ENCODE measurements at regions not wholly inside any gene's neighbourhood (a gene's known extent, or its start where the extent isn't known, plus 50 kb on each side); places are given as distances from the start of the nearest gene placed in this dataset.

DNA sequence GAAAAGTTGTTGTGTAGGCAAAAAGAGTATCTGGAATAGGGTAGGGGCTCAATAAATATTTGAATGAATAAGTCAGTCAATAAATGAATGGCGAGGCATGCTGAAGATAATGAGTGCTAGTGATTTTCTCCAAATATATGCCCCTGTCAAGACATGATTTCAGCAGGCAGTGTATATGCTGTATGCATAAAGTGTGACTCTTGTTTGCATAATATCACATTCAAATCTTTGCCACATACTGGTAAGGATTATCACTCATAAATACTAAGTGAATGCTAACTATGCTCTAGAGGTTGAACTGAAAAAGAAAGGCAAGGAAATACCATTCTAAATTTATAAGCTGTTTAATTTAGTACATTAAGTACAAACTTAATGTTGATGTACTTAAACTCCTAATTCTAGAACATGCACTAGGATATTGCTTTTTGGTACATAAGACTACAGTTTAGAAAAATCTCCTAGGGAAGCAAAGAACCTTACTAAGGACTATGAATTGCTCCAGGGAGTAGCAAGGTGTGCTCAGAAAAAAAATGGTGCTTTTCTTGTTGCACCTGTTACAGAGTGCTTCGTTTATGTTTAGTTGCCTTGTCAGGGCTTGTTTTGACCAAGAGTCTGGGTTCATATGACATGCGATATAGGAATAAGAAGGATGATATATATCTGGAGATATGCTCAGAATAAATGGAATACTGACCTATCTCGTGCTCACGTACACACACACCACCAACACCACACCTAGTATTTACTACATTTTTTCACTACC is 224.0 kb upstream of the TANK start:
- Histone ChIP-seq H3K27ac (no peak overlapping the region), H3K4me1 (no peaks in the 10 kb centered on the region), H3K36me3 (no peaks in the 10 kb centered on the region), H3K9me3 (no peaks in the 10 kb centered on the region), H3K27me3 (no peaks in the 10 kb centered on the region), H3K4me3 (no peak overlapping the region)
- no peak for DNase-seq
- TF ChIP-seq, protein P1, sequence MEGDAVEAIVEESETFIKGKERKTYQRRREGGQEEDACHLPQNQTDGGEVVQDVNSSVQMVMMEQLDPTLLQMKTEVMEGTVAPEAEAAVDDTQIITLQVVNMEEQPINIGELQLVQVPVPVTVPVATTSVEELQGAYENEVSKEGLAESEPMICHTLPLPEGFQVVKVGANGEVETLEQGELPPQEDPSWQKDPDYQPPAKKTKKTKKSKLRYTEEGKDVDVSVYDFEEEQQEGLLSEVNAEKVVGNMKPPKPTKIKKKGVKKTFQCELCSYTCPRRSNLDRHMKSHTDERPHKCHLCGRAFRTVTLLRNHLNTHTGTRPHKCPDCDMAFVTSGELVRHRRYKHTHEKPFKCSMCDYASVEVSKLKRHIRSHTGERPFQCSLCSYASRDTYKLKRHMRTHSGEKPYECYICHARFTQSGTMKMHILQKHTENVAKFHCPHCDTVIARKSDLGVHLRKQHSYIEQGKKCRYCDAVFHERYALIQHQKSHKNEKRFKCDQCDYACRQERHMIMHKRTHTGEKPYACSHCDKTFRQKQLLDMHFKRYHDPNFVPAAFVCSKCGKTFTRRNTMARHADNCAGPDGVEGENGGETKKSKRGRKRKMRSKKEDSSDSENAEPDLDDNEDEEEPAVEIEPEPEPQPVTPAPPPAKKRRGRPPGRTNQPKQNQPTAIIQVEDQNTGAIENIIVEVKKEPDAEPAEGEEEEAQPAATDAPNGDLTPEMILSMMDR (IDR thresholded peaks at IDR 0.05), result no peak

DNA sequence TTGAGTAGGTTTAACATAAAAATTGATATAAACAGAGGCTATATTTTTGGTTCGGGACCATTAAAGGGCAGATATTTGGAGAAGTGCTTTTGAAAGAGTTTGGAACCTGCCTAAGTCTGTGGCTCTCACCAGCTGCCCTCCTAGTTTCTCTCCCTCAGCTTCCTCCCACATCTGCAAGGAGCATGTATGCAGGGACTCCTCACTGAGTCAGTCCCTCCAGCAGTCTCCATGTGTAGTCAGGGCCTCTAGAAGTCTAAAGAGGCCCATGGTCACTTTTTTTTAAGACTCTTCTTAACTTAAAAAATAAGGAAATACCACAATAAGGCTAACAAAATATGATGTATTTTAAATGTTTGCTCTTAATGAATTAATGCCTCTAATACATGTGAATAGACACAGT is 220.0 kb upstream of the TANK start:
- Histone ChIP-seq H3K9me3 (no peaks in the 10 kb centered on the region), H3K27ac (no peak overlapping the region), H3K36me3 (no peaks in the 10 kb centered on the region), H3K27me3 (no peaks in the 10 kb centered on the region), H3K4me3 (no peak overlapping the region), H3K4me1 (no peaks in the 10 kb centered on the region)
- no peak for DNase-seq
- TF ChIP-seq POLR2A (IDR thresholded peaks at IDR 0.05), result no peak
- TF ChIP-seq, protein P1 (IDR thresholded peaks at IDR 0.05), result no peak

DNA sequence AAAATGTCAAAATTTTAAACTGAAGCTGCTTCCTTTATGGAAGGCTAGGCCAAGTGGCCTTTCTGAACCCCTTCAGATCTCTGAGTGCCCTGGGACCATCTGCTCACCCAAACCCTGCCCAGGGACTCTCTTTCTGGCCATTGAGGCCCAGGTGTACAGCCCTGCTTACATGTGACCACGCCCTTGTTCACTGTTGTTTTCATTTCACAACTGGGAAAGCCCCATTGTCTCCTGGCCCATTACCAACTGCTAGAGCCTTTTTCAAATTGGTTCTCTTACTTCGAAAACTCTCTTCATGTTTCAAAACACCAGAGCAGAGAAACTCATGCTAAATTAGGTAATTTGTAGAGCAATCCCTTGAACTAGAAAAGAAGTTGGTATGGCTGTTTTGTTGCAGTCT is 219.5 kb upstream of the TANK start:
- Histone ChIP-seq H3K9me3 (no peaks in the 10 kb centered on the region), H3K4me1 (no peaks in the 10 kb centered on the region), H3K36me3 (no peaks in the 10 kb centered on the region), H3K27ac (no peak overlapping the region), H3K27me3 (no peaks in the 10 kb centered on the region), H3K4me3 (no peak overlapping the region)
- TF ChIP-seq, protein P1 (IDR thresholded peaks at IDR 0.05), result no peak
- TF ChIP-seq POLR2A (IDR thresholded peaks at IDR 0.05), result no peak
- no peak for DNase-seq

DNA sequence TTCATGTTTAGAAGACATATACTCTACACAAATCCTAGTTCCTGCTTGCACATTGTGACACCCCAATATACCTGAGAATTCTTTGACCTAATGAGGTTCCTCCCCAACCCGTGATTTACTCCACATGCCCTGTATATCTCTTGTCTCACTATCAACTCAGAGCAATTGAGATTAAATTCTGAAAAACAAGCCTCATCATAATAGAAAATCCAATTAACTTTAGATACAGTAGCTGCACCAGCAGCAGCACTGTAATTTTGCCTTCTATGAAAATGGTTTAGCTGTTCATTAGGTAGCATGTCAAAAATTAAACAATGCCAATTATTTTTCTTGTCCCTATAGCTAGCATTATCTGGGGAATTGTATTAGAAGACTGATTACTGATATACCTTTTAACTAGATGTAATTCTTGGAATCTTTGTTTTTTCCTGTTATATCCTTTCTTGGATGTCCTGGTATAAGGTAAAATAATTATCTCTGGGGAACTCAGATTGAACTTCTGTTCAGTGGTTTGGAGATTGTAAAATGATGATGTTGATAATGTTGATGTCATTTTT is 218.9 kb upstream of the TANK start:
- H3K27me3 ChIP-seq, result no peaks in the 10 kb centered on the region
- no peaks in the 10 kb centered on the region for H3K9me3 ChIP-seq
- H3K36me3 ChIP-seq, result no peaks in the 10 kb centered on the region
- H3K27ac ChIP-seq, result no peak overlapping the region
- no peak overlapping the region for H3K4me3 ChIP-seq
- TF ChIP-seq, protein P1 (IDR thresholded peaks at IDR 0.05), result no peak
- no peak for TF ChIP-seq POLR2A (IDR thresholded peaks at IDR 0.05)
- H3K4me1 ChIP-seq, result no peaks in the 10 kb centered on the region
- DNase-seq, result no peak

DNA sequence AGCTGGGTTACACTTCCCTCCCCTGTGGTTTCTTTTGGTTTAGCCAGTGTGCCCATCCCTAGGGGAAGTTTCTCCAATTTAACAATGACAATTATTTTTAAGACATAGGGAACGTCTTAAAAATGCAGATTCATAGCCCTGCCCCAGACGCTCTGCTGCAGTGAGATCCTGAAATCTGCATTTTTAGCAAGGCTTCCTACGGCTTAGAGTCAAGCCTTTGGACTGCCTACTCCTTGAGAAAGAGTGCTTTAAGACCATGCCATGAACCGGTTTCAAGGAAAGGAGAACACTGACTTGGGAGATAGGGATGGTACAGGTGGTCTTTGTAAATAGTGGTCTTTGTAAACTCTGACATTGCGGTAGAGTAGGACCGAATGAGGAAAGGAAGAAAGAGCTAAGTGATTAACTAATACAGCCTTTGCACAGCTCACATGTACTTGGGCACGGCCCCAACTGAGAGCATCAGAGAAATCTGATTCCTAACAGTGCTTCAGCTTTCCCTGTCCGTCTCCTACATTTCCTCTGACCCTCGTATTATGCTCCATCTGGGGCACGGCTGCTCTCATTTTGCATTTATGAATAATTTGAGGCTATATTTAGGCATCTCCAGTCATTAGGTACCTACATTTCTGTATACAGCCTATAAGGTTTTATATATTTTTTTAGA is 217.6 kb upstream of the TANK start:
- no peak for DNase-seq
- Histone ChIP-seq H3K9me3 (no peaks in the 10 kb centered on the region), H3K36me3 (no peaks in the 10 kb centered on the region), H3K4me1 (no peaks in the 10 kb centered on the region), H3K27ac (no peak overlapping the region), H3K4me3 (no peak overlapping the region), H3K27me3 (no peaks in the 10 kb centered on the region)
- TF ChIP-seq, protein P1 (IDR thresholded peaks at IDR 0.05), result no peak
- no peak for TF ChIP-seq POLR2A (IDR thresholded peaks at IDR 0.05)

Measured in Peyer's patch (tissue), 4 donors.